ENCODE measurements at regions not wholly inside any gene's neighbourhood (a gene's known extent, or its start where the extent isn't known, plus 50 kb on each side); places are given as distances from the start of the nearest gene placed in this dataset.

DNA sequence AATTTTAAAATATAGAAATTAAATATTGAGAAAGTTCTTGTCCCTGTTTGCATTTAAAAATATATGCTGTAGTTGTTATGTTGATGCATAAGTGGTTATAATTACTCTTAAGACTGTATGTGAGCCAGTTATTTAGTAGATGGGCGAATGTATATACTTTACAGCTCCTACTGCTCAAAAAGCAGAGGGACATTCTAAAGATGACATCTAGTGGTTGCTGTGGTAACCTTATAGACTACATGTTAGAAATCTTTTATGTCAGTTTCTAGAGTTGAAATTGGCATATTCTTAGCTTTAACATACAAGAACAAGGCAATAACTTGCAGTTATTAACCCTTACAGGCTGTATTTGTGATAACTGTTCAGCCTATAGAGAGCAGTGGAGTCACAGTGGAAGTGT, 160.5 kb downstream of the OLFM4 start:
- Histone ChIP-seq H3K79me2 (ENCODE audit: insufficient read depth, low read length) (no peaks in the 10 kb centered on the region), H2AK5ac (ENCODE audit: insufficient read length, low read length) (no peak overlapping the region), H3K79me1 (ENCODE audit: insufficient read depth, low read depth, low read length, poor library complexity, severe bottlenecking) (no peaks in the 10 kb centered on the region), H3K4me1 (ENCODE audit: insufficient read depth, low read length) (peaks cover 2% of the 10 kb centered on the region; the same call in 1 of the 2 replicates), H2AFZ (ENCODE audit: low read length) (no peak overlapping the region), H2BK12ac (ENCODE audit: insufficient read length, low read depth, low read length) (no peak overlapping the region), H3K27ac (ENCODE audit: insufficient read length, low read depth, low read length) (no peak overlapping the region), H4K91ac (ENCODE audit: insufficient read length, low read depth, low read length) (no peak overlapping the region), H3K18ac (ENCODE audit: insufficient read length, low read depth, low read length) (no peak overlapping the region), H2BK5ac (ENCODE audit: insufficient read length, low read length) (no peak overlapping the region), H4K8ac (replicated peaks; ENCODE audit: insufficient read length, low read depth, low read length) (no peak overlapping the region), H2BK15ac (ENCODE audit: low read depth, low read length) (no peak overlapping the region), H4K5ac (ENCODE audit: insufficient read length, low read depth, low read length) (no peak overlapping the region), H3K27me3 (ENCODE audit: insufficient read depth, low read length) (no peaks in the 10 kb centered on the region), H3K14ac (ENCODE audit: insufficient read depth, low read length) (no peak overlapping the region), H3T11ph (ENCODE audit: low read length) (no peak overlapping the region), H3K56ac (ENCODE audit: insufficient read length, low read depth, low read length) (no peak overlapping the region), H3K4ac (ENCODE audit: low read depth, low read length) (no peak overlapping the region), H3K4me2 (ENCODE audit: insufficient read depth, insufficient read length, low read length) (no peak overlapping the region), H2BK120ac (ENCODE audit: low read depth, low read length, poor library complexity, severe bottlenecking) (no peak overlapping the region), H3K23ac (ENCODE audit: insufficient read length, low read depth, low read length) (no peak overlapping the region), H2BK20ac (ENCODE audit: low read depth, low read length, poor library complexity, severe bottlenecking) (no peak overlapping the region), H3K23me2 (ENCODE audit: insufficient read length, low read depth, low read length, poor library complexity, severe bottlenecking) (no peaks in the 10 kb centered on the region), H4K20me1 (ENCODE audit: control insufficient read depth, insufficient read depth, insufficient read length) (no peaks in the 10 kb centered on the region), H3K9ac (ENCODE audit: extremely low read depth, insufficient read length, low read length) (no peak overlapping the region), H3K9me3 (ENCODE audit: control insufficient read depth, low read depth, low read length) (no peaks in the 10 kb centered on the region)
- DNase-seq: no peak
- WGBS (ENCODE audit: extremely low coverage, insufficient read length, low lambda C conversion rate): no CpG with 5 or more reads among the region's 1 CpG
- Mint-ChIP-seq H3K36me3 (ENCODE audit: insufficient read depth in 1 of 3, low read depth in 3 of 3) (peaks cover 0 to 7% (median 5%) of the 10 kb centered on the region in 3 experiments; a peak in 1 of 7 replicates), H3K27me3 (ENCODE audit: low read depth) (no peaks in the 10 kb centered on the region), H3K4me3 (no peak overlapping the region), H3K9me3 (peaks cover 5 to 6% of the 10 kb centered on the region in 2 experiments), H3K27ac (no peak overlapping the region), H3K4me1 (peaks cover 14 to 20% of the 10 kb centered on the region in 2 experiments)
- TF ChIP-seq CTCF (conservative IDR thresholded peaks at IDR 0.05): peak; percentile 32; the same call in 1 of the 3 replicates

Data from H9 (cell line).